HepG2 (cell line): ENCODE measurements at regions not wholly inside any gene's neighbourhood (a gene's known extent, or its start where the extent isn't known, plus 50 kb on each side); places are given as distances from the start of the nearest gene placed in this dataset.

Experiments
- ATAC-seq: fragments of 200-7000 bp; cut with Tn5 transposase; 3 replicates; pipeline ENCODE4 v1.9.1; 2020; ENCODE audit warnings: mild to moderate bottlenecking, moderate library complexity
- BruUV-seq: library from RNA; stranded (reverse); fragments of 400-500 nt; replicated peaks from 2 replicates; lab custom pipeline; 2021; lab: Mats Ljungman, UMichigan
- CTCF ChIA-PET: fragments of 300-600 bp; formaldehyde crosslinking; extraction: SDS; loops from one replicate; lab custom pipeline; 2021; ENCODE audit warnings: low total read pairs, inconsistent platforms, low intra/inter-chr PET ratio; lab: Yijun Ruan, JAX
- POLR2A ChIA-PET: fragments of 350-600 bp; sonication (Branson Sonifier 250); formaldehyde crosslinking; loops from one replicate; lab custom pipeline; 2020; ENCODE audit warnings: antibody characterized with exemption, inconsistent platforms; lab: Yijun Ruan, JAX
- DNase-seq: peaks from one replicate; pipeline ENCODE4 v3.0.0-alpha.2; 2015; ENCODE audit warnings: low spot score
- FAIRE-seq: peaks from 3 replicates; lab custom pipeline; 2011; peaks lifted over from hg19 to GRCh38; lab: Jason Lieb, UNC
- H2AFZ ChIP-seq: one replicate; pipeline ENCODE4 v1.6.1; 2011; ENCODE audit warnings: low read length, inconsistent platforms
- H3K27ac ChIP-seq: fragments of 300-600 bp; 3 replicates; pipeline ENCODE4 v1.8.0; 2011; ENCODE audit warnings: mixed run types, mild to moderate bottlenecking, mixed read lengths, low read length, inconsistent platforms; ENCODE audit not compliant: insufficient read depth; ENCODE audit errors: extremely low read length
- H3K27me3 ChIP-seq, 2 experiments: fragments of 200-600 bp in 1 of 2; 2 replicates in 1 of 2; 3 replicates in 1 of 2; pipeline versions ENCODE4 v1.6.0 to v1.8.0; 2011; ENCODE audit warnings: low read length in 2 of 2, mild to moderate bottlenecking in 2 of 2, moderate library complexity in 2 of 2, inconsistent platforms in 1 of 2; ENCODE audit not compliant: insufficient read depth in 2 of 2, control insufficient read depth in 1 of 2
- H3K36me3 ChIP-seq, 2 experiments: fragments of 200-600 bp in 1 of 2; replicated peaks in 1 of 2; 2 replicates in 1 of 2; 3 replicates in 1 of 2; pipeline versions ENCODE4 v1.5.1 to v1.8.0; 2011; ENCODE audit warnings: low read length in 2 of 2, inconsistent platforms in 1 of 2; ENCODE audit not compliant: insufficient read depth in 2 of 2, control insufficient read depth in 1 of 2
- H3K4me1 ChIP-seq: 2 replicates; pipeline ENCODE4 v1.5.1; 2012; ENCODE audit warnings: low read length, inconsistent platforms; ENCODE audit not compliant: insufficient read depth
- H3K4me2 ChIP-seq: 2 replicates; pipeline ENCODE4 v1.6.0; 2011; ENCODE audit warnings: low read depth, low read length, inconsistent platforms
- H3K4me3 ChIP-seq, 3 experiments: fragments of 200-600 bp in 1 of 3; sonication (generic), shearing (Covaris generic) in 1 of 3; replicated peaks in 1 of 3; 2 replicates each; pipeline ENCODE4 v1.5.1; 2011 to 2016; ENCODE audit warnings: low read length in 3 of 3, inconsistent platforms in 2 of 3, low read depth in 2 of 3, mild to moderate bottlenecking in 2 of 3, control low read depth in 1 of 3, mixed read lengths in 1 of 3; ENCODE audit not compliant: insufficient read depth in 1 of 3
- H3K79me2 ChIP-seq: one replicate; pipeline ENCODE4 v1.6.1; 2011; ENCODE audit warnings: low read length, inconsistent platforms; ENCODE audit not compliant: insufficient read depth
- H3K9ac ChIP-seq: 2 replicates; pipeline ENCODE4 v1.6.0; 2011; ENCODE audit warnings: mild to moderate bottlenecking, low read depth, low read length, inconsistent platforms; ENCODE audit not compliant: insufficient read depth
- H3K9me3 ChIP-seq: 2 replicates; pipeline ENCODE4 v1.5.1; 2012; ENCODE audit warnings: mild to moderate bottlenecking, low read length
- H4K20me1 ChIP-seq: 2 replicates; pipeline ENCODE4 v1.6.0; 2011; ENCODE audit warnings: inconsistent platforms, mild to moderate bottlenecking, low read length, moderate library complexity; ENCODE audit not compliant: insufficient read depth
- CHD4 ChIP-seq: fragments of 200-600 bp; sonication (generic); IDR thresholded peaks from 2 replicates; pipeline ENCODE4 v1.7.0; 2017; ENCODE audit warnings: mild to moderate bottlenecking, low read length, borderline replicate concordance
- KLF13 ChIP-seq: sonication (generic); formaldehyde crosslinking; IDR thresholded peaks from 2 replicates; pipeline ENCODE4 v1.4.0; 2020; ENCODE audit warnings: mild to moderate bottlenecking, missing genetic modification reagents
- MAFK ChIP-seq, 2 experiments: IDR thresholded peaks in 1 of 2; conservative IDR thresholded peaks in 1 of 2; 2 replicates each; pipeline ENCODE4 v1.6.1; 2011; ENCODE audit warnings: improper control_type of control experiment in 2 of 2, low read length in 2 of 2
- POLR2AphosphoS2 ChIP-seq: IDR thresholded peaks from 2 replicates; pipeline ENCODE4 v1.6.1; 2011; ENCODE audit warnings: low read depth, low read length, improper control_type of control experiment
- SOX13 ChIP-seq, 3 experiments: fragments of 450-650 bp in 1 of 3; sonication (generic) in 1 of 3; formaldehyde crosslinking in 1 of 3; IDR thresholded peaks in 2 of 3; conservative IDR thresholded peaks in 1 of 3; 2 replicates each; pipeline versions ENCODE4 v1.5.0 to v1.6.1; 2016 to 2020; ENCODE audit warnings: antibody characterized with exemption in 1 of 3, mild to moderate bottlenecking in 1 of 3, missing compliant biosample characterization in 1 of 3, missing genetic modification reagents in 1 of 3, moderate library complexity in 1 of 3
- YEATS4 ChIP-seq: sonication (generic); formaldehyde crosslinking; IDR thresholded peaks from 2 replicates; pipeline ENCODE4 v1.4.0; 2020; ENCODE audit warnings: missing genetic modification reagents, borderline replicate concordance
- ZNF101 ChIP-seq: sonication (generic); formaldehyde crosslinking; IDR thresholded peaks from 2 replicates; pipeline ENCODE4 v1.4.0; 2020; ENCODE audit warnings: mild to moderate bottlenecking, low read depth, missing genetic modification reagents, borderline replicate concordance
- ZNF235 ChIP-seq: sonication (generic); formaldehyde crosslinking; IDR thresholded peaks from 2 replicates; pipeline ENCODE4 v1.8.1; 2023; ENCODE audit warnings: mild to moderate bottlenecking, missing genetic modification reagents, borderline replicate concordance
- ZNF34 ChIP-seq: sonication (generic); formaldehyde crosslinking; IDR thresholded peaks from 2 replicates; pipeline ENCODE4 v1.4.0; 2020; ENCODE audit warnings: mild to moderate bottlenecking, missing genetic modification reagents, borderline replicate concordance
- WGBS: methylation state at CpG from one replicate; pipeline ENCODE4 v1.1.6; 2017; ENCODE audit warnings: low lambda C conversion rate; 5-methylcytosine and 5-hydroxymethylcytosine counted together
- in situ Hi-C: cut with HindIII; loops from 2 replicates; pipeline ENCODE4 v1.10.0; 2017; ENCODE audit warnings: low pct_unique_long_range_greater_than_20kb; ENCODE audit not compliant: extremely low pct_ligation_motif_present
- intact Hi-C: fragments of 100-400 bp; cut with micrococcal nuclease; formaldehyde crosslinking; loops from one replicate; pipeline ENCODE4 v1.10.0; 2022; ENCODE audit not compliant: unreplicated experiment
- TF ChIP-seq, protein P1 (sequence below): sonication (generic); formaldehyde crosslinking; IDR thresholded peaks from 2 replicates; pipeline ENCODE4 v1.9.0; 2021; ENCODE audit warnings: missing genetic modification reagents, borderline replicate concordance
- TF ChIP-seq, protein P2 (sequence below): sonication (generic); formaldehyde crosslinking; IDR thresholded peaks from 2 replicates; pipeline ENCODE4 v1.4.0; 2020; ENCODE audit warnings: missing genetic modification reagents
- TF ChIP-seq, protein P3 (sequence below): sonication (generic); formaldehyde crosslinking; IDR thresholded peaks from 2 replicates; pipeline ENCODE4 v1.4.0; 2020; ENCODE audit warnings: missing genetic modification reagents

DNA sequence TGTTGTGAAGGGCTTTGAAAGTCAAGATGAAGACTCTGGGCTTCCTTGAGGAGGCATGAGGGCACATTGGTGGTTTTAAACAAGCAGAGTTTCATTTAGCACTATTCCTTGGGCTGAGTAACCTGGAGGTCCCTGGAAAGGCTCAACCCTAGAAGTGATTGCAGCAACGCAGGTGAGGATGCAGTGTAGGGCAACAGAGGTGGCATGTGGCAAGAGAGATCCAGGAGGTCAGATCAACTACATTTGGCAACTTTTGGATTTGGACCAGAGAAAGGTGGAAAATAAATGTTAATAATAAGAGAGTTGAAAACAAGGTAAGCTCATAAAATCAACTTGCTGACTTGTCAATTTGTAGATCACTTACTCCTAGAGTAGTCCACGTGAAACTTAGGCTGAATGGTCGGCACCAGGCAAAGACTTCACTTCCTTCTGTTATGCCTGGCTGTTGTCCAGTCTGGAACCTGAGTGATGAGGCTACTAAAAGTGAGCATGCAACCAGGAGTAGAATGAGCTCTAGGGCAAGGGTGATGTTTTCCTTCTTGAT, 414.6 kb upstream of the ZMIZ1 start:
- ChIA-PET POLR2A (no interaction called here), CTCF (no interaction called here)
- TF ChIP-seq MAFK (conservative IDR thresholded peaks at IDR 0.05 in 1 of 2, IDR thresholded peaks at IDR 0.05 in 1 of 2; ENCODE audit: low read length in 2 of 2) (peak; percentile 39 to 52; a peak in 1 of 4 replicates), SOX13 (IDR thresholded peaks at IDR 0.05) (no peak), SOX13 (CRISPR knock-in tag; conservative IDR thresholded peaks at IDR 0.05 in 1 of 2, IDR thresholded peaks at IDR 0.05 in 1 of 2) (no peak)
- no peaks in the 10 kb centered on the region for H3K27me3 ChIP-seq
- H2AFZ ChIP-seq, result no peak overlapping the region
- peaks cover 35% of the 10 kb centered on the region for H3K4me1 ChIP-seq
- in situ Hi-C loops, result no loop called here
- H3K27ac ChIP-seq, result no peak overlapping the region
- H3K9ac ChIP-seq, result no peak overlapping the region
- 42% methylated on average over 3 of the region's 3 CpGs for WGBS
- H4K20me1 ChIP-seq, result no peaks in the 10 kb centered on the region
- BruUV-seq, result no TSS peak
- no peaks in the 10 kb centered on the region for H3K36me3 ChIP-seq
- no peak overlapping the region for H3K4me3 ChIP-seq
- no peaks in the 10 kb centered on the region for H3K9me3 ChIP-seq
- no peaks in the 10 kb centered on the region for H3K79me2 ChIP-seq
- no peak overlapping the region for H3K4me2 ChIP-seq
- no peak for ATAC-seq
- no peak for DNase-seq
- no peak for FAIRE-seq
- intact Hi-C loops, result loop anchor here (10.0 kb wide), 1 partner anchor 121 kb away; no protein-coding TSS in a partner anchor

DNA sequence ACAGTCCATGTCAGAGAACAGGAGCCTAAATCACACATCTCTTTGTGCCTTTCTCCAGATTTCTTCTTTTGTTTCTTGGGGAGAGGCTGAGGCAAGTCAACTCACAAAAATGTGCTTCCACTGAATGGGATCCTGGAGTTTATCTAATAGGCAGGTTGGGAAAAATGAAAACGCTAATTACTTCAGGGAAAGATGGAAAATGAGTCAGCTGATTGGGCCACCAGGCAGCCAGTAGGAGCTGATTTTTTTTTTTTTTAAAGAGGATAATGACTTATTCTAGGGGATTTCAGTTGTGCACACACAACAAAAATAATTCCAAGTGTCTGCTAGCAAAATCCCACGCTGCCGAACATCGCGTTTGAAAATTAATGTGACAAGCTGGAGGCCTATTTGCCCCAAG, 412.8 kb upstream of the ZMIZ1 start:
- TF ChIP-seq CHD4 (no peak), YEATS4 (no peak), ZNF34 (CRISPR knock-in tag) (no peak), ZNF101 (CRISPR knock-in tag) (no peak), KLF13 (CRISPR knock-in tag) (no peak), POLR2AphosphoS2 (no peak), ZNF235 (CRISPR knock-in tag) (no peak)
- TF ChIP-seq, protein P1, sequence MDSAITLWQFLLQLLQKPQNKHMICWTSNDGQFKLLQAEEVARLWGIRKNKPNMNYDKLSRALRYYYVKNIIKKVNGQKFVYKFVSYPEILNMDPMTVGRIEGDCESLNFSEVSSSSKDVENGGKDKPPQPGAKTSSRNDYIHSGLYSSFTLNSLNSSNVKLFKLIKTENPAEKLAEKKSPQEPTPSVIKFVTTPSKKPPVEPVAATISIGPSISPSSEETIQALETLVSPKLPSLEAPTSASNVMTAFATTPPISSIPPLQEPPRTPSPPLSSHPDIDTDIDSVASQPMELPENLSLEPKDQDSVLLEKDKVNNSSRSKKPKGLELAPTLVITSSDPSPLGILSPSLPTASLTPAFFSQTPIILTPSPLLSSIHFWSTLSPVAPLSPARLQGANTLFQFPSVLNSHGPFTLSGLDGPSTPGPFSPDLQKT (CRISPR knock-in tag), result no peak
- TF ChIP-seq, protein P2, sequence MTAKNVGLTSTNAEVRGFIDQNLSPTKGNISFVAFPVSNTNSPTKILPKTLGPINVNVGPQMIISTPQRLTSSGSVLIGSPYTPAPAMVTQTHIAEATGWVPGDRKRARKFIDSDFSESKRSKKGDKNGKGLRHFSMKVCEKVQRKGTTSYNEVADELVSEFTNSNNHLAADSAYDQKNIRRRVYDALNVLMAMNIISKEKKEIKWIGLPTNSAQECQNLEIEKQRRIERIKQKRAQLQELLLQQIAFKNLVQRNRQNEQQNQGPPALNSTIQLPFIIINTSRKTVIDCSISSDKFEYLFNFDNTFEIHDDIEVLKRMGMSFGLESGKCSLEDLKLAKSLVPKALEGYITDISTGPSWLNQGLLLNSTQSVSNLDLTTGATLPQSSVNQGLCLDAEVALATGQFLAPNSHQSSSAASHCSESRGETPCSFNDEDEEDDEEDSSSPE (CRISPR knock-in tag), result no peak
- TF ChIP-seq, protein P3, sequence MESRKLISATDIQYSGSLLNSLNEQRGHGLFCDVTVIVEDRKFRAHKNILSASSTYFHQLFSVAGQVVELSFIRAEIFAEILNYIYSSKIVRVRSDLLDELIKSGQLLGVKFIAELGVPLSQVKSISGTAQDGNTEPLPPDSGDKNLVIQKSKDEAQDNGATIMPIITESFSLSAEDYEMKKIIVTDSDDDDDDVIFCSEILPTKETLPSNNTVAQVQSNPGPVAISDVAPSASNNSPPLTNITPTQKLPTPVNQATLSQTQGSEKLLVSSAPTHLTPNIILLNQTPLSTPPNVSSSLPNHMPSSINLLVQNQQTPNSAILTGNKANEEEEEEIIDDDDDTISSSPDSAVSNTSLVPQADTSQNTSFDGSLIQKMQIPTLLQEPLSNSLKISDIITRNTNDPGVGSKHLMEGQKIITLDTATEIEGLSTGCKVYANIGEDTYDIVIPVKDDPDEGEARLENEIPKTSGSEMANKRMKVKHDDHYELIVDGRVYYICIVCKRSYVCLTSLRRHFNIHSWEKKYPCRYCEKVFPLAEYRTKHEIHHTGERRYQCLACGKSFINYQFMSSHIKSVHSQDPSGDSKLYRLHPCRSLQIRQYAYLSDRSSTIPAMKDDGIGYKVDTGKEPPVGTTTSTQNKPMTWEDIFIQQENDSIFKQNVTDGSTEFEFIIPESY, result no peak
- in situ Hi-C loops, result no loop called here
- H3K27ac ChIP-seq, result no peak overlapping the region
- no TSS peak for BruUV-seq
- H2AFZ ChIP-seq, result no peak overlapping the region
- FAIRE-seq, result no peak
- H3K4me2 ChIP-seq, result no peak overlapping the region
- H3K4me3 ChIP-seq, result no peak overlapping the region
- CTCF ChIA-PET, result no interaction called here
- H3K36me3 ChIP-seq, result no peaks in the 10 kb centered on the region
- no peaks in the 10 kb centered on the region for H3K9me3 ChIP-seq
- ATAC-seq, result no peak
- intact Hi-C loops, result loop anchor here (2.0 to 10.0 kb wide), 4 partner anchors 114 to 411 kb away; partner anchors contain the start of gene ZMIZ1
- no peak for DNase-seq
- POLR2A ChIA-PET, result interaction anchor here (0.9 kb wide), 1 partner anchor 11 kb away, joined by 3 read pairs; no protein-coding TSS in a partner anchor
- H3K79me2 ChIP-seq, result no peaks in the 10 kb centered on the region
- H3K4me1 ChIP-seq, result peaks cover 35% of the 10 kb centered on the region
- no peaks in the 10 kb centered on the region for H4K20me1 ChIP-seq
- 93% methylated on average over 5 of the region's 5 CpGs for WGBS
- no peaks in the 10 kb centered on the region for H3K27me3 ChIP-seq
- H3K9ac ChIP-seq, result no peak overlapping the region
